ENCODE measurements at regions not wholly inside any gene's neighbourhood (a gene's known extent, or its start where the extent isn't known, plus 50 kb on each side); places are given as distances from the start of the nearest gene placed in this dataset.

DNA sequence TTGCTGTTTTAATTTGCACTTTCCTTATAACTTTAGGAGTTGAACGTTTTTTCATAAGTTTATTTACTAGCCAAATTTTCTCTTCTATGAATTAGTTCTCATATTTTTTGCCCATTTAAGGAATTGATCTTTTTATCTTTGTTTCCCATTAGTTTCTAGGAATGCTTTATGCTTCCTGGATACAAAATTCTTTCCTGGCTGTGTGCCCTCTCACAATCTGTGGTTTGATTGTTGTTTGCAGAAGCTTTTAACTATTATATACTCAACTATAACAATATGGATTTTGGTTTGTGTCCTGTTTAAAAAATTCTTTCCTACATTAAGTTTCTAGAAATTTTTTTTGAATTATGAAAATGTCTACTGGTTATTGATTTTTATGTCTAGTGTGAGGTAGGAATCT is 206.3 kb downstream of the CSNK1G3 start:
- Histone ChIP-seq H3K18ac (ENCODE audit: insufficient read length, low read depth, low read length) (no peak overlapping the region), H4K8ac (replicated peaks; ENCODE audit: insufficient read length, low read depth, low read length) (no peak overlapping the region), H4K91ac (ENCODE audit: insufficient read length, low read depth, low read length) (no peak overlapping the region), H3K4ac (ENCODE audit: low read depth, low read length) (no peak overlapping the region), H3T11ph (ENCODE audit: low read length) (no peak overlapping the region), H3K23me2 (ENCODE audit: insufficient read length, low read depth, low read length, poor library complexity, severe bottlenecking) (no peaks in the 10 kb centered on the region), H2AFZ (ENCODE audit: low read length) (no peak overlapping the region), H3K9me3 (ENCODE audit: control insufficient read depth, low read depth, low read length) (no peaks in the 10 kb centered on the region), H3K23ac (ENCODE audit: insufficient read length, low read depth, low read length) (no peak overlapping the region), H2BK120ac (ENCODE audit: low read depth, low read length, poor library complexity, severe bottlenecking) (no peak overlapping the region), H2AK5ac (ENCODE audit: insufficient read length, low read length) (no peak overlapping the region), H3K79me2 (ENCODE audit: insufficient read depth, low read length) (no peaks in the 10 kb centered on the region), H3K14ac (ENCODE audit: insufficient read depth, low read length) (no peak overlapping the region), H3K56ac (ENCODE audit: insufficient read length, low read depth, low read length) (no peak overlapping the region), H3K9ac (ENCODE audit: extremely low read depth, insufficient read length, low read length) (no peak overlapping the region), H4K20me1 (ENCODE audit: control insufficient read depth, insufficient read depth, insufficient read length) (no peaks in the 10 kb centered on the region), H3K27ac (ENCODE audit: insufficient read length, low read depth, low read length) (no peak overlapping the region), H4K5ac (ENCODE audit: insufficient read length, low read depth, low read length) (no peak overlapping the region), H2BK12ac (ENCODE audit: insufficient read length, low read depth, low read length) (no peak overlapping the region), H3K79me1 (ENCODE audit: insufficient read depth, low read depth, low read length, poor library complexity, severe bottlenecking) (no peaks in the 10 kb centered on the region), H2BK15ac (ENCODE audit: low read depth, low read length) (no peak overlapping the region), H3K4me2 (ENCODE audit: insufficient read depth, insufficient read length, low read length) (no peak overlapping the region), H3K4me1 (ENCODE audit: insufficient read depth, low read length) (no peaks in the 10 kb centered on the region), H2BK5ac (ENCODE audit: insufficient read length, low read length) (no peak overlapping the region), H3K27me3 (ENCODE audit: insufficient read depth, low read length) (no peaks in the 10 kb centered on the region), H2BK20ac (ENCODE audit: low read depth, low read length, poor library complexity, severe bottlenecking) (no peak overlapping the region)
- H3K4me3 Mint-ChIP-seq = no peak overlapping the region
- H3K27ac Mint-ChIP-seq = no peak overlapping the region
- H3K9me3 Mint-ChIP-seq = no peaks in the 10 kb centered on the region; a peak in 1 of 5 replicates
- WGBS (ENCODE audit: extremely low coverage, insufficient read length, low lambda C conversion rate) = no CpG with 5 or more reads among the region's 1 CpG
- H3K36me3 Mint-ChIP-seq (ENCODE audit: insufficient read depth in 1 of 3, low read depth in 3 of 3) = no peaks in the 10 kb centered on the region
- H3K27me3 Mint-ChIP-seq (ENCODE audit: low read depth) = no peaks in the 10 kb centered on the region
- no peak for DNase-seq
- TF ChIP-seq, protein P1, sequence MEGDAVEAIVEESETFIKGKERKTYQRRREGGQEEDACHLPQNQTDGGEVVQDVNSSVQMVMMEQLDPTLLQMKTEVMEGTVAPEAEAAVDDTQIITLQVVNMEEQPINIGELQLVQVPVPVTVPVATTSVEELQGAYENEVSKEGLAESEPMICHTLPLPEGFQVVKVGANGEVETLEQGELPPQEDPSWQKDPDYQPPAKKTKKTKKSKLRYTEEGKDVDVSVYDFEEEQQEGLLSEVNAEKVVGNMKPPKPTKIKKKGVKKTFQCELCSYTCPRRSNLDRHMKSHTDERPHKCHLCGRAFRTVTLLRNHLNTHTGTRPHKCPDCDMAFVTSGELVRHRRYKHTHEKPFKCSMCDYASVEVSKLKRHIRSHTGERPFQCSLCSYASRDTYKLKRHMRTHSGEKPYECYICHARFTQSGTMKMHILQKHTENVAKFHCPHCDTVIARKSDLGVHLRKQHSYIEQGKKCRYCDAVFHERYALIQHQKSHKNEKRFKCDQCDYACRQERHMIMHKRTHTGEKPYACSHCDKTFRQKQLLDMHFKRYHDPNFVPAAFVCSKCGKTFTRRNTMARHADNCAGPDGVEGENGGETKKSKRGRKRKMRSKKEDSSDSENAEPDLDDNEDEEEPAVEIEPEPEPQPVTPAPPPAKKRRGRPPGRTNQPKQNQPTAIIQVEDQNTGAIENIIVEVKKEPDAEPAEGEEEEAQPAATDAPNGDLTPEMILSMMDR (conservative IDR thresholded peaks at IDR 0.05) = no peak
- no peaks in the 10 kb centered on the region for H3K4me1 Mint-ChIP-seq
